Thoracic aorta (tissue), 2 donors: ENCODE measurements at regions not wholly inside any gene's neighbourhood (a gene's known extent, or its start where the extent isn't known, plus 50 kb on each side); places are given as distances from the start of the nearest gene placed in this dataset.

Experiments
- ATAC-seq: fragments of 150-250 bp; one replicate; pipeline ENCODE4 v1.8.0; 2017; ENCODE audit warnings: low read depth; ENCODE audit not compliant: insufficient number of reproducible peaks, low FRiP score
- DNase-seq: peaks from one replicate; pipeline ENCODE4 v3.0.0-alpha.2; 2020; ENCODE audit warnings: low spot score
- H3K27ac ChIP-seq, 2 donors: fragments of 200-600 bp; sonication (generic); 1 replicate in 1 of 2; 2 replicates in 1 of 2; pipeline ENCODE4 v1.5.1; 2016; ENCODE audit warnings: mild to moderate bottlenecking in 2 of 2, moderate library complexity in 2 of 2
- H3K27me3 ChIP-seq: fragments of 200-600 bp; sonication (generic); replicated peaks from 2 replicates; pipeline ENCODE4 v1.6.0; 2016; ENCODE audit warnings: mild to moderate bottlenecking; ENCODE audit not compliant: insufficient read depth
- H3K36me3 ChIP-seq: fragments of 200-600 bp; sonication (generic); one replicate; pipeline ENCODE4 v1.5.1; 2016
- H3K4me1 ChIP-seq, 2 donors: fragments of 200-600 bp; sonication (generic); 1 replicate in 1 of 2; 2 replicates in 1 of 2; pipeline versions ENCODE4 v1.5.1 to v1.6.0; 2016; ENCODE audit warnings: low read depth in 2 of 2, mild to moderate bottlenecking in 1 of 2; ENCODE audit not compliant: control insufficient read depth in 1 of 2
- H3K4me3 ChIP-seq: fragments of 200-600 bp; sonication (generic); 2 replicates; pipeline ENCODE4 v1.5.1; 2016; ENCODE audit warnings: mild to moderate bottlenecking
- H3K9me3 ChIP-seq: fragments of 200-600 bp; sonication (generic); 2 replicates; pipeline ENCODE4 v1.5.1; 2016
- CTCF ChIP-seq: fragments of 200-600 bp; sonication (generic); IDR thresholded peaks from one replicate; pipeline ENCODE4 v1.5.1; 2019; ENCODE audit warnings: antibody characterized with exemption

GRCh38 chr6:163773646-163774045, 359.1 kb downstream of the QKI start:
- ATAC-seq (no peak), DNase-seq (no peak)
- Histone ChIP-seq H3K27me3 (no peaks in the 10 kb centered on the region), H3K27ac (no peak overlapping the region), H3K4me1 (no peaks in the 10 kb centered on the region), H3K4me3 (no peak overlapping the region), H3K36me3 (no peaks in the 10 kb centered on the region), H3K9me3 (no peaks in the 10 kb centered on the region)
- no peak for TF ChIP-seq CTCF

GRCh38 chr6:163772701-163773100, 358.2 kb downstream of the QKI start:
- no peak for TF ChIP-seq CTCF
- no peak overlapping the region for H3K27ac ChIP-seq
- H3K36me3 ChIP-seq: no peaks in the 10 kb centered on the region
- no peaks in the 10 kb centered on the region for H3K27me3 ChIP-seq
- no peak overlapping the region for H3K4me3 ChIP-seq
- ATAC-seq: no peak
- H3K4me1 ChIP-seq: no peaks in the 10 kb centered on the region
- DNase-seq: no peak
- H3K9me3 ChIP-seq: no peaks in the 10 kb centered on the region

- ATAC-seq (no peak), DNase-seq (no peak)
- Histone ChIP-seq H3K27me3 (no peaks in the 10 kb centered on the region), H3K4me3 (no peak overlapping the region), H3K27ac (no peak overlapping the region), H3K4me1 (no peaks in the 10 kb centered on the region), H3K9me3 (no peaks in the 10 kb centered on the region), H3K36me3 (no peaks in the 10 kb centered on the region)
- TF ChIP-seq CTCF: no peak
Observed at GRCh38 chr6:163771180-163771579, 356.7 kb downstream of the QKI start.

GRCh38 chr6:163768905-163769304, 354.4 kb downstream of the QKI start:
- no peak for TF ChIP-seq CTCF
- no peaks in the 10 kb centered on the region for H3K36me3 ChIP-seq
- ATAC-seq (no peak), DNase-seq (no peak)
- no peaks in the 10 kb centered on the region for H3K9me3 ChIP-seq
- H3K4me3 ChIP-seq: no peak overlapping the region
- no peaks in the 10 kb centered on the region for H3K27me3 ChIP-seq
- no peaks in the 10 kb centered on the region for H3K4me1 ChIP-seq
- H3K27ac ChIP-seq: no peak overlapping the region

- Histone ChIP-seq H3K4me1 (no peaks in the 10 kb centered on the region), H3K9me3 (no peaks in the 10 kb centered on the region), H3K4me3 (no peak overlapping the region), H3K27me3 (no peaks in the 10 kb centered on the region), H3K27ac (no peak overlapping the region), H3K36me3 (no peaks in the 10 kb centered on the region)
- TF ChIP-seq CTCF: no peak
- DNase-seq (no peak), ATAC-seq (no peak)
Observed at GRCh38 chr6:163766936-163767335, 352.4 kb downstream of the QKI start.
